HEK293T (cell line): ENCODE measurements at regions not wholly inside any gene's neighbourhood (a gene's known extent, or its start where the extent isn't known, plus 50 kb on each side); places are given as distances from the start of the nearest gene placed in this dataset.

ENCODE experiments used
- CTCF ChIA-PET: fragments of 350-600 bp; formaldehyde crosslinking; extraction: SDS; loops from one replicate; lab custom pipeline; 2021; ENCODE audit warnings: antibody characterized with exemption, inconsistent platforms; lab: Yijun Ruan, JAX
- POLR2A ChIA-PET: fragments of 350-600 bp; formaldehyde crosslinking; extraction: SDS; loops from one replicate; lab custom pipeline; 2020; ENCODE audit warnings: antibody characterized with exemption, inconsistent platforms; lab: Yijun Ruan, JAX
- DNase-seq: peaks from one replicate; pipeline ENCODE4 v3.0.0; 2012; ENCODE audit warnings: mixed read lengths; ENCODE audit errors: extremely low spot score
- ARNT ChIP-seq: fragments of 450-650 bp; IDR thresholded peaks from 2 replicates; pipeline ENCODE4 v1.6.1; 2017; ENCODE audit warnings: mild to moderate bottlenecking
- BHLHE40 ChIP-seq: fragments of 450-650 bp; IDR thresholded peaks from 2 replicates; pipeline ENCODE4 v1.6.1; 2016; ENCODE audit warnings: mild to moderate bottlenecking, moderate library complexity, borderline replicate concordance
- CTBP1 ChIP-seq: fragments of 450-650 bp; IDR thresholded peaks from 2 replicates; pipeline ENCODE4 v1.6.1; 2016; ENCODE audit warnings: borderline replicate concordance
- ELF4 ChIP-seq: fragments of 450-650 bp; IDR thresholded peaks from 2 replicates; pipeline ENCODE4 v1.6.1; 2017; ENCODE audit warnings: antibody characterized with exemption
- FOXA1 ChIP-seq: fragments of 450-650 bp; IDR thresholded peaks from 2 replicates; pipeline ENCODE4 v1.6.1; 2016; ENCODE audit warnings: mild to moderate bottlenecking
- FOXK2 ChIP-seq: fragments of 450-650 bp; IDR thresholded peaks from 2 replicates; pipeline ENCODE4 v1.6.1; 2016; ENCODE audit warnings: mild to moderate bottlenecking
- FOXM1 ChIP-seq: fragments of 450-650 bp; IDR thresholded peaks from 2 replicates; pipeline ENCODE4 v1.6.1; 2017; ENCODE audit warnings: mild to moderate bottlenecking, borderline replicate concordance
- HDGF ChIP-seq: fragments of 450-650 bp; IDR thresholded peaks from 2 replicates; pipeline ENCODE4 v1.6.1; 2017; ENCODE audit warnings: antibody characterized with exemption, borderline replicate concordance
- L3MBTL2 ChIP-seq: fragments of 450-650 bp; conservative IDR thresholded peaks from 2 replicates; pipeline ENCODE4 v1.6.1; 2016; ENCODE audit warnings: mild to moderate bottlenecking
- LEF1 ChIP-seq: fragments of 450-650 bp; IDR thresholded peaks from 2 replicates; pipeline ENCODE4 v1.6.1; 2017; ENCODE audit warnings: mild to moderate bottlenecking, borderline replicate concordance
- NFRKB ChIP-seq: fragments of 450-650 bp; IDR thresholded peaks from 2 replicates; pipeline ENCODE4 v1.6.1; 2016; ENCODE audit warnings: mild to moderate bottlenecking, moderate library complexity
- SP1 ChIP-seq: fragments of 450-650 bp; IDR thresholded peaks from 2 replicates; pipeline ENCODE4 v1.6.1; 2017
- SUZ12 ChIP-seq: fragments of 450-650 bp; IDR thresholded peaks from 2 replicates; pipeline ENCODE4 v1.6.1; 2016; ENCODE audit warnings: mild to moderate bottlenecking
- TARDBP ChIP-seq: fragments of 450-650 bp; IDR thresholded peaks from 2 replicates; pipeline ENCODE4 v1.6.1; 2016
- ZNF384 ChIP-seq: fragments of 450-650 bp; IDR thresholded peaks from 2 replicates; pipeline ENCODE4 v1.6.1; 2016
- TF ChIP-seq, protein P1 (sequence below): fragments of 450-650 bp; IDR thresholded peaks from 2 replicates; pipeline ENCODE4 v1.6.1; 2016

DNA sequence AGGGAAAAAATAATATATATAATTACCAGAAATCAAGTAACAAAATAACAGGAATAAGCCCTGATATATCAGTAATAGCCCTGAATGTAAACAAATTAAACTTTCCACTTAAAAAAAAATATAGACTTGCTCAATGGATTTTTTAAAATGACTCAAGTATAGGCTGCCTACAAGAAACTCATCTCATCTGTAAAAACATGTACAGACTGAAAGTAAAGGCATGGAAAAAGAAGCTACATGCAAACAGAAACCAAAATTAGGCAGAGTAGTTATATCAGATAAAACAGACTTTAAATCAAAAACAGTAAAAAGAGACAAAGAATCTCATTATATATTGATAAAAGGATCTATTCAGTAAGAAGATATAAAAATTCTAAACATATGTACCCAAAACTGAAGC, 82.4 kb upstream of the STT3B start:
- no peak for DNase-seq
- no peak for TF ChIP-seq HDGF
- no peak for TF ChIP-seq FOXK2
- no peak for TF ChIP-seq LEF1
- TF ChIP-seq ELF4, result no peak
- no peak for TF ChIP-seq ZNF384
- TF ChIP-seq BHLHE40, result no peak
- no peak for TF ChIP-seq SUZ12
- ChIA-PET POLR2A (no interaction called here), CTCF (interaction anchor here (0.7 kb wide), 1 partner anchor 15 kb away, joined by 3 read pairs; no protein-coding TSS in a partner anchor)

DNA sequence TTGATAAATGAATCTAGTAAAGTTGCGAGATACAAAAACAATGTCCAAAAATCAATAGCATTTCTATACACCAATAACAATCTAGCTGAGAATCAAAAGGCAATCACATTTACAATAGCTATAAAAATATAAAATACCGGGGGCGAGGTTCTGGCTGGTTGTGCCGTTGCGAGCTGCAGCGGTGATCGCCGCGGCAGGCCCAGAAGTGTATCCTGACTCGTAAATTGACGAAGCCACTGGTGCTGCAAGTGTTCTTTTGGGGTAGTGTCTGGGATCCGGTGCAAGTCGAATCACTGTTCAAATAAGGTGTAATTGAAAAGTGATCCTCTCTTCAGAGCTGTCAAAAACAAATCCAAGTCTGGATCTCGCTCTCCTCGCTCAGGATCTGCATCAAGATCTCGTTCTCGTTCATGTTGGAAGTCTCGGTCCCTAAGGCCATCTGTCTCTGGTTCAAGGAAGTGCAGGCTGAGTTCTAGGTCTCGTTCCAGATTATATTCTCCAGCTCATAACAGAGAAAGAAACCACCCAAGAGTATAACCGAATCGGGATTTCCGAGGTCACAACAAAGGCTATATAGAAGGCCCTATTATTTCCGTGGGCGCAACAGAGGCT, 80.1 kb upstream of the STT3B start:
- POLR2A ChIA-PET, result no interaction called here
- CTCF ChIA-PET, result no interaction called here
- TF ChIP-seq SUZ12 (no peak), ZNF384 (no peak), ELF4 (no peak), ARNT (no peak), NFRKB (no peak), SP1 (no peak), FOXA1 (no peak), HDGF (no peak), TARDBP (no peak), BHLHE40 (no peak), LEF1 (no peak)
- TF ChIP-seq, protein P1, sequence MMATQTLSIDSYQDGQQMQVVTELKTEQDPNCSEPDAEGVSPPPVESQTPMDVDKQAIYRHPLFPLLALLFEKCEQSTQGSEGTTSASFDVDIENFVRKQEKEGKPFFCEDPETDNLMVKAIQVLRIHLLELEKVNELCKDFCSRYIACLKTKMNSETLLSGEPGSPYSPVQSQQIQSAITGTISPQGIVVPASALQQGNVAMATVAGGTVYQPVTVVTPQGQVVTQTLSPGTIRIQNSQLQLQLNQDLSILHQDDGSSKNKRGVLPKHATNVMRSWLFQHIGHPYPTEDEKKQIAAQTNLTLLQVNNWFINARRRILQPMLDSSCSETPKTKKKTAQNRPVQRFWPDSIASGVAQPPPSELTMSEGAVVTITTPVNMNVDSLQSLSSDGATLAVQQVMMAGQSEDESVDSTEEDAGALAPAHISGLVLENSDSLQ, result no peak
- no peak for DNase-seq

DNA sequence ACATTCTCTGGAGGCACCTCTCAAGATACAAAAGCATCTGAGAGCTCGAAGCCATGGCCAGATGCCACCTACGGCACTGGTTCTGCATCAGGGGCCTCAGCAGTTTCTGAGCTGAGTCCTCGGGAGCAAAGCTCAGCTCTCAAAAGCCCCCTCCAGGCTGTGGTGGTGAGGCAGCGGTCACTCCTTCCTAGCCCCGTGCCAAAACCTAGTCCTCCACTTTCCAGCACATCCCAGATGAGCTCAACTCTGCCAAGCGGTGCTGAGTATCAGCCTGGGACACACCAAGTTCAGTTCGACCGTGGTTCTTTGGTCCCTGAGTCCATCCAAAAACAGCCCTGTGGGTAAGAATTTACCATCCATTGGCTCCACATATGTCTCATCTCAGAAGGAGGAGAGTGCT, 79.3 kb upstream of the STT3B start:
- TF ChIP-seq ELF4 (no peak), CTBP1 (no peak), FOXK2 (no peak), FOXM1 (no peak), L3MBTL2 (no peak), ARNT (no peak), NFRKB (no peak), LEF1 (no peak), TARDBP (no peak), ZNF384 (no peak), SP1 (no peak), FOXA1 (no peak), SUZ12 (no peak), BHLHE40 (no peak), HDGF (no peak)
- TF ChIP-seq, protein P1, result no peak
- CTCF ChIA-PET, result no interaction called here
- POLR2A ChIA-PET, result no interaction called here
- DNase-seq, result no peak

DNA sequence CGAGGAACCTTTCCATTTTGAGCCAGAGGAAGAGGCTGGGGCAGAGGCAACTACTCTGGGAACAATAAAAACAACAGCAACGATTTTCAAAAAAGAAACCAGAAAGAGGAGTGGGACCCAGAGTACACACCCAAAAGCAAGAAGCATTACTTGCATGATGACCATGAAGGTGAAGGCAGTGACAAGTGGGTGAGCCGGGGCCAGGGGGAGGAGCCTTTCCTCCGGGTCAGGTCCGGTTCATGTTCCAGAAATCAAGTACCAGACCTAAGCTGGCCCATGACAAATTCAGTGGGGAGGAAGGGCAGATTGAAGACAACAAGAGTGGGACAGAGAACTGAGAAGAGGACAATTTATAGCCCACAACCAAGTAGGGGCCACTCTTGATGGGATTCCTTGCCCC, 77.2 kb upstream of the STT3B start:
- POLR2A ChIA-PET, result no interaction called here
- DNase-seq, result no peak
- TF ChIP-seq TARDBP (no peak), ELF4 (no peak), L3MBTL2 (no peak), ARNT (no peak), FOXM1 (no peak), FOXK2 (no peak), FOXA1 (no peak), SP1 (no peak), HDGF (no peak), NFRKB (no peak), CTBP1 (no peak), ZNF384 (no peak)
- CTCF ChIA-PET, result no interaction called here

DNA sequence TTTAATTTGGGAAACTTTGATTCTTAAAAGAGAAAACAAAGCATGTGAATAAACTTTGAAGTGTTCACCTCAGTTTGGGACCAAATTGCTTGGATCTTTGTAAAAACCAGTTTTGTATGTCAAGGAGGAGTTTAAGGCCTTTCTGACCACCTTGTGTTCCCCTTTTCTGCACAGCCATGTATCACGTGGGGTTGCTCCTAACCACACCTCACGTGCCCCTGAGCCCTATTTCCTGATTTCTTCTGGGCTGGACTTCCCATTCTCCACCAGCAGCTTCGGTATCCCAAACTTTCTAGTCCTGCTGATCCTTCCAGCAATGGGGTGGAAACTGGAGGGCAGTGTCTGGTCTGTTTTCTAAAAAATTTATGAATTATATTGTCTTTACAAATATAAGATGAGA, 76.4 kb upstream of the STT3B start:
- ChIA-PET CTCF (no interaction called here), POLR2A (no interaction called here)
- DNase-seq, result no peak
- TF ChIP-seq BHLHE40, result no peak
- TF ChIP-seq, protein P1, result no peak

DNA sequence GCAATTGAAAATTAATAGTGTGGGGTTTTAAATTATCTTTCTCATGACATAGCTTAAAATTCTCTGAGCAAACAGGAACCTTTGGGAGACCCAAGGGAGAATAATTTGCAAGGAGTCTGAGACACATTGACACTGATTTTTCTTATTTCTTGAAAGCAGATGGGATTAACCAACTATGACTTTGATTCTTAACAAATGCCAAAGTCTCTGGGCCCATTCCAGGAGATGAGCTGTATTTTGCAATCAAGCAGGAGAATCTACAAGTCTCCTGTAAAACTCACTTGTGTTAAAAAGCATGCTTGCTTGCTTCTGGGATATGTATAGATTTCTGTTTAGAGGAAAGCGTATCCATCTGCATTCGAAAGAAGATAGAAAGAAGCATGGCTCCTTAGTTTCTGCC, 71.3 kb upstream of the STT3B start:
- TF ChIP-seq ARNT, result no peak
- no peak for TF ChIP-seq BHLHE40
- TF ChIP-seq, protein P1, result no peak
- no peak for TF ChIP-seq SP1
- no peak for DNase-seq
- POLR2A ChIA-PET, result no interaction called here
- CTCF ChIA-PET, result no interaction called here
